NB4 (cell line): ENCODE measurements at regions not wholly inside any gene's neighbourhood (a gene's known extent, or its start where the extent isn't known, plus 50 kb on each side); places are given as distances from the start of the nearest gene placed in this dataset.
"Not testable (repeated sequence)": the region's sequence is repeated elsewhere in the genome, so short reads cannot be mapped to it uniquely, and the experiment has no call there.

ENCODE experiments used
- DNase-seq: peaks from one replicate; pipeline ENCODE4 v3.0.0; 2010; ENCODE audit warnings: low read depth
- H3K4me3 ChIP-seq: one replicate; pipeline ENCODE4 v1.5.1; 2011; ENCODE audit warnings: mild to moderate bottlenecking, low read depth, low read length, moderate library complexity
- MAX ChIP-seq: IDR thresholded peaks from 2 replicates; pipeline ENCODE4 v1.6.1; 2011; ENCODE audit warnings: low read depth, low read length
- MYC ChIP-seq: IDR thresholded peaks from 2 replicates; pipeline ENCODE4 v1.6.1; 2011; ENCODE audit warnings: low read depth, low read length
- POLR2A ChIP-seq: IDR thresholded peaks from 2 replicates; pipeline ENCODE4 v1.6.1; 2011; ENCODE audit warnings: mild to moderate bottlenecking; ENCODE audit not compliant: insufficient read length; ENCODE audit errors: extremely low read depth
- TF ChIP-seq, protein P1 (sequence below): IDR thresholded peaks from one replicate; pipeline ENCODE4 v1.5.1; 2012; ENCODE audit warnings: low read depth, low read length

- H3K4me3 ChIP-seq, result no peak overlapping the region
- peak; percentile 9 for DNase-seq
- TF ChIP-seq MAX, result no peak
- TF ChIP-seq MYC, result no peak
- TF ChIP-seq, protein P1, sequence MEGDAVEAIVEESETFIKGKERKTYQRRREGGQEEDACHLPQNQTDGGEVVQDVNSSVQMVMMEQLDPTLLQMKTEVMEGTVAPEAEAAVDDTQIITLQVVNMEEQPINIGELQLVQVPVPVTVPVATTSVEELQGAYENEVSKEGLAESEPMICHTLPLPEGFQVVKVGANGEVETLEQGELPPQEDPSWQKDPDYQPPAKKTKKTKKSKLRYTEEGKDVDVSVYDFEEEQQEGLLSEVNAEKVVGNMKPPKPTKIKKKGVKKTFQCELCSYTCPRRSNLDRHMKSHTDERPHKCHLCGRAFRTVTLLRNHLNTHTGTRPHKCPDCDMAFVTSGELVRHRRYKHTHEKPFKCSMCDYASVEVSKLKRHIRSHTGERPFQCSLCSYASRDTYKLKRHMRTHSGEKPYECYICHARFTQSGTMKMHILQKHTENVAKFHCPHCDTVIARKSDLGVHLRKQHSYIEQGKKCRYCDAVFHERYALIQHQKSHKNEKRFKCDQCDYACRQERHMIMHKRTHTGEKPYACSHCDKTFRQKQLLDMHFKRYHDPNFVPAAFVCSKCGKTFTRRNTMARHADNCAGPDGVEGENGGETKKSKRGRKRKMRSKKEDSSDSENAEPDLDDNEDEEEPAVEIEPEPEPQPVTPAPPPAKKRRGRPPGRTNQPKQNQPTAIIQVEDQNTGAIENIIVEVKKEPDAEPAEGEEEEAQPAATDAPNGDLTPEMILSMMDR, result no peak
- no peak for TF ChIP-seq POLR2A
Observed at GRCh38 chr5:82719368-82719767, 357.8 kb downstream of the TMEM167A start.

DNA sequence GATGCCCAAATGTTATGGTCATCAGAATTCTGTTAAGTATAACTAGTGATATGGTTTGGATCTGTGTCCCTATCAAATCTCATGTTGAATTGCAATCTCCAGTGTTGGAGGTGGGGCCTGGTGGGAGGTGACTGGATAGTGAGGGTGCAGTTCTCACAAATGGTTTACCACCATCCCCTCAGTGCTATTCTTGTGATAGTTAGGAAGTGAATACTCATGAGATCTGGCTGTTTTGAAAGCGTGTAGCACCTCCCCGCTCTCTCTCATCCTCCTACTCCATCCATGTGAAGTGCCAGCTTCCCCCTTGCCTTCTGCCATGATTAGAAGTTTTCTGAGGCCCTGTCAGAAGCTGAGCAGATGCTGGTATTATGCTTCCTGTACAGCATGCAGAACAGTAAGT, 359.5 kb downstream of the TMEM167A start:
- no peak overlapping the region for H3K4me3 ChIP-seq
- DNase-seq, result no peak
- TF ChIP-seq, protein P1, result no peak

DNA sequence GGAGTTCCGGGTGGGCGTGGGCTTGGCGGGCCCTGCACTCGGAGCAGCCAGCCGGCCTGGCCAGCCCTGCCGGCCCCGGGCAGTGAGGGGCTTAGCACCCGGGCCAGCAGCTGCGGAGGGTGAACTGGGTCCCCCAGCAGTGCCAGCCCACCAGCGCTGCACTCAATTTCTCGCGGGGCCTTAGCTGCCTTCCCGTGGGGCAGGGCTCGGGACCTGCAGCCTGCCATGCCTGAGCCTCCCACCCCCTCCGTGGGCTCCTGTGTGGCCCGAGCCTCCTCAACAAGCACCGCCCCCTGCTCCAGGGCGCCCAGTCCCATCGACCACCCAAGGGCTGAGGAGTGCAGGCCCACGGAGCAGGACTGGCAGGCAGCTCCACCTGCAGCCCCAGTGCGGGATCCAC, 362.5 kb downstream of the TMEM167A start:
- DNase-seq, H3K4me3 ChIP-seq: not testable (repeated sequence)

- DNase-seq, result no peak
- no peak overlapping the region for H3K4me3 ChIP-seq
- TF ChIP-seq POLR2A (no peak), MYC (no peak), MAX (no peak)
- TF ChIP-seq, protein P1, result no peak
Observed at GRCh38 chr5:82713811-82714210, 363.4 kb downstream of the TMEM167A start.

GRCh38 chr5:82707741-82708140, 369.5 kb downstream of the TMEM167A start:
- DNase-seq, result no peak
- H3K4me3 ChIP-seq, result no peak overlapping the region
- TF ChIP-seq, protein P1, result no peak
- TF ChIP-seq MYC (no peak), MAX (no peak), POLR2A (no peak)

DNA sequence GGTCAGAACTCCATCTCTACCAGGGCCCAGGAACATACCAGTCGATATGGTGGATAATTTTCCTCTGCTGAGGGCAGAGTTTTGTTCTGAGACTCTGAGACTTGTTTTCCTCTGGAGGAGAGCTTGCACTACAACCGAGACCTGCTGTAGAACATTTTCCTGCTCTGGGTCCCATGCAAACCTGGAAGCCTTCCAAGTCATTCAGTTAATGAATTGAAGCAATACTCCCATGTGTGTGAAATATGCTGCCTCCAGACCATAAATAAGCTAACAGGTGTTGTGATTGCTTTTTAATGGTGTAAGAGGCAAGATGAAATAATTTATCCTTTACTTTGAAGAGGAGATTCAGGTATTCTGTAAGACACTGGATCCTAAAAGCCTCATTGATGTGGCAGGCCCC, 372.8 kb downstream of the TMEM167A start:
- no peak overlapping the region for H3K4me3 ChIP-seq
- TF ChIP-seq, protein P1, result no peak
- TF ChIP-seq POLR2A (no peak), MYC (no peak), MAX (no peak)
- DNase-seq, result no peak

- TF ChIP-seq, protein P1, result no peak
- TF ChIP-seq MAX, result no peak
- TF ChIP-seq POLR2A, result no peak
- TF ChIP-seq MYC, result no peak
- no peak overlapping the region for H3K4me3 ChIP-seq
- no peak for DNase-seq
Observed at GRCh38 chr5:82702046-82702445, 375.1 kb downstream of the TMEM167A start.
